Left forelimb (tissue), 1 donor: ENCODE measurements at regions not wholly inside any gene's neighbourhood (a gene's known extent, or its start where the extent isn't known, plus 50 kb on each side); places are given as distances from the start of the nearest gene placed in this dataset.
"Not testable (repeated sequence)": the region's sequence is repeated elsewhere in the genome, so short reads cannot be mapped to it uniquely, and the experiment has no call there.

Source experiments
- DNase-seq: peaks from one replicate; pipeline ENCODE4 v3.0.0-alpha.2; 2018; ENCODE audit warnings: low spot score

DNA sequence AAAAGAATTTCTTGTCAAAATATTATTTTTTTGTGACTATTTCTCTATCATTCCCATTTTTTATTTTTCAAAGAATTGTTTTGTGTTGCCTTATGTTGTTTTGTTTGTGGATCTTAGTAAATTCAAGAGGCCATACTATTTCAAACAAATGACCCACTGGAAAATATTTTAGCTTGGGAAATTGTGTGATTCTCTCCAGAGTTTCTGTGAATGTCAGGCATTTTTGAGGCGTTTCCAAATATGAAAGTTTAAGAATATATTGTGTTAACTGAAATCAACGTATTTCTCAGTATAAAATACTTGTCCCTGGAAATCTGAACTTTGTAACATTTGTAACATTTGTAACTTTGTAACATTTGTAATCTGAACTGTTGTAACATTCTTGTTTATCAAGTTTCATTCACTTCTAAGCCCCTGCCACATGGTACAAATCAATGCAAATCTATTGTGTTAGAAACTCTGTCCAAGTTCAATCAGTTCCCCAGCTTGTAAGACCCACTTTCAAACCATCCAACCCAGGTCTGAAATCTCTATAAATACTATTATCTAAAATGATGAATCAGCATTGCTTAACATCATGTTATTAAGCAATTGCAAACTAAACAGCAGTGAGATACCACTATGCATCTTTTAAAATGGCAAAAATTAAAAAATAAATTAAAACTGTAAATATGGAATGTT, 465.4 kb upstream of the GRID2 start:
- no peak for DNase-seq

DNA sequence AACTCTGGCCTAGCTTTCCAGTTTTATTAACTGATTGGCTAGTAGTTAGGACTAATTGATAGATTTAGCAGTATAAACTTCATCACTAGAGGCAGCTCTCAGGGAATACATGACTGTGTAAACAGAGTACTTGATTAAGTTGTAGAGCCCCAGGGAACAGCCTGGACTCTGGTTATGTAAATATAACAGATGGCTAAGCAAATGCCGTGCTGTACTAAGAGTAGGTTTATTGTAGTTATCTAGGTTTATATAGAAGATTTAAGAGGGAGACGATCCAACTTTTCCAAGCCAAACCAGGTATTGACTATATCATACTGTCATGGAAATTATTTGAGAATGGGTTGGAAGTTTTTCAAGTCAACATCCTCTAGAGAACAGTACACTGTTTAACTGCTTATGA, 463.4 kb upstream of the GRID2 start:
- no peak for DNase-seq

DNA sequence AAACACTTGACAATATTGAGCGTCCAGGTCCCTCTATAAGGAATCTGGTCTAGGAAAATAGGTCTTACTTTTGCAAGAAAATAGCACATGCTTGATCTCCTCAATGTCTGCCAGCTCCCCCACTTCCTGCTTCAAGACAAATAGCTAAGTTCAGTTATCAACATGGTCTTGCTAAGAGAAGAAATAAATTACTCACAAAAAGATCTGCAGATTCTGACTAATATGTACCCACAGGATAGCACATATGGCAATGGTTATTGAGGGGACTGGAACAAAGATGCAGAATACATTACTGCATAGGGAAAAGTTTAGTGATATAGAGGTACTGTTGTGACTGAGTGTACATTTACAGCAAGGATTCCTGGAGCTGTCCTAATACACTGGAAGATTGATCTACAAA, 457.5 kb upstream of the GRID2 start:
- DNase-seq = no peak

DNA sequence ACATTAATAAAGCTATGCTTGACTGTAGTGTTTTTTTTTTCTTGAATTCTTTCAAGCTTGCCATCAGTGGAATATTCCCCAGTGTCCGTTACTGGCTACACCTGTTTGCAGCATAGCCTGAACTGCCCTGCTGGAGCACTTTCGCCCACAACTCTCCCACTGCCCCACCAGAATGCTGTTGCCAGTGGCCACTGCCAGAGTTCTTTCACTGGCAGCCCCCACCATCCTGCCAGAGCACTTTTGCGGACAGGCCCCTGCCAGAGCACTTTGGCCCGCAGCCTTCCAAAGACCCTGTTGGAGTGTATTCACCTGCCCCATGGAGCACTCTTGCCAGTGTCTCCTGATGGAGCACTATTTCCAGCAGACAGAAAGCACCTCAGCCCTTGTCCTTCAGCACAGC, 452.3 kb upstream of the GRID2 start:
- no peak for DNase-seq

DNA sequence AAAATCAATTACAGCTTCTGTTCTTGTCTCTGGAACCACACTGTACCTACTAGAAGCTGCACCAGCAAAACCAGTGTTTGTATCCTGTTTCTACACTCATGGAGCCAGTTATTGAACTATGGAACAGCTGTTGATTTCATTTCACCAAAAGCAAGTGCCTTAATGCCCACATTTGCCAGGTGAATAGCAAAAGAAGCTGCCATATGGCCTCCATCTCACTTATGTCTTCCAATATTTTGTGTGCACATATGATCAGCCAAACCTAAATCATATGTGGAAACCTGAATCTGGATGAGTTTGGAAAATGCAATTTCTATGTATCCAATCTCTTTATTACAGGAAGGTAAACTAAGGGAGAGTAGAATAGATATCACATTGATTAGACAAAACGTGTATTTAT, 415.8 kb upstream of the GRID2 start:
- no peak for DNase-seq

DNA sequence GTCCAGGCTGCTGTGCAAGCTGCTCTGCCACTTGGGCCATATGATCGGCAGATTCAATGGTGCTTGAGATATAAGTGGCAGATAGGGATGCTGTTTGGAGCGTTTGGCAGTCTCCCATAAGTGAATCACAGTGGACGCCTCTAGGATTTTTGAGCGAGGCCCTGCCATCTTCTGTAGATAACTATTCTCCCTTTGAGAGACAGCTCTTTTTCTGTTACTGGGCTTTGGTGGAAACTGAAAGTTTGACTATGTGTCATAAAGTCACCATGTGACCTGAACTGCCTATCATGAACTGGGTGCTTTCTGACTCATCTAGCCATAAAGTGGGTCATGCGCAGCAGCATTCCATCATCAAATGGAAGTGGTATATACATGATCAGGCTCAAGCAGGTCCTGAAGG, 412.5 kb upstream of the GRID2 start:
- not testable (repeated sequence) for DNase-seq

DNA sequence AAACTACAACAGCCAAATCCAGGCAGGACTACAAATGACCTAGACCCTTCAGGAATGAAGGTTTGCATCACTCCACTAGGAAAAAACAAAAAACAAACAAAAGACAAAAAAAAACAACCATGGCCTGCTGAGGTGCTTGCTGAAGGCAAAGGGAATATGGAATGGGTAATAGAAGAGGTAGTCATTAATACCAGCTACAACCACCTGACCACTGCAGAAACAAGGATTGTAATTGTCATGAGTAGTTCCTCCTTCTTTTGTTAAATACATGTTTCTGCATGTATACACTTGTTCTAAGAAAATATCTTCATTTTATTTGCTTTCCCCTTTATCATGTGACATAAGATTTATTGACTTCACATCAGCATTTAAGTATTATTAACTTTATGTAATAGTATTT, 409.8 kb upstream of the GRID2 start:
- DNase-seq = no peak

DNA sequence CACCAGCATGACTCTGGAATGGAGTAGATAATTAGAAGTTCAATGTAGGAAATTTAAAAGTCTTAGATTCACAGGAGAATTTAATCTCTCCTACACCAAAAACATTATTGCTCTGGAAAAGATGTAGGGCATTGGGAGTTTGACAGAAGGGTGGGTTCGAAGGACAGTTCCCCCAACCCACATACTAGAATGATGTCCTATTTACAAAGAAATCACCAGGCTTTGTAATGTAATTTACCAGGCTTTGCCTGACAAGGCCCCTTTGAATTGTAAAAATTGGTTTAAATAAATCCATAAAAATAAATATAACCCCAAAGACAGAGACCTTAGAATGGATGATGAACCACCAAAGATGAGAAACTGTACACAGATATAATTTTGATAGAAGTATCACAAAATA, 399.2 kb upstream of the GRID2 start:
- no peak for DNase-seq

DNA sequence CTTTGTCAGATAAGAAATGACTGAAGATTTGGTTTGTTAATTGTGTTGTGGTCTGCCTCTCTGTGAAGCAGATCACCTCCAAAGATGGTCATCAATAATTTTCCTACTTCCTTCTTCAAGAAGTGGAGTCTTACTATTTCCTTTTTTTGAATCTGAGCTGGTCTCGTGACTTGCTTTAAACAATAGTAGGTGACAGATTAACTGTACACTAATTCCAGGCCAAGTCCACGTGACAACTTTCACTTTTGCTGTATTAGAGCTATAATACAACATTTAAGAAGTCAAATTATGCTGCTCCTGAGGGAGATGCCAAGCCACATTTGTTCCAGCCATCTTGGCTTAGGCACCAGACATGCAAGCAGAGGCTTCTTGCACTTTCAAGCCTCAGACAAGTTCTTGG, 393.8 kb upstream of the GRID2 start:
- no peak for DNase-seq

DNA sequence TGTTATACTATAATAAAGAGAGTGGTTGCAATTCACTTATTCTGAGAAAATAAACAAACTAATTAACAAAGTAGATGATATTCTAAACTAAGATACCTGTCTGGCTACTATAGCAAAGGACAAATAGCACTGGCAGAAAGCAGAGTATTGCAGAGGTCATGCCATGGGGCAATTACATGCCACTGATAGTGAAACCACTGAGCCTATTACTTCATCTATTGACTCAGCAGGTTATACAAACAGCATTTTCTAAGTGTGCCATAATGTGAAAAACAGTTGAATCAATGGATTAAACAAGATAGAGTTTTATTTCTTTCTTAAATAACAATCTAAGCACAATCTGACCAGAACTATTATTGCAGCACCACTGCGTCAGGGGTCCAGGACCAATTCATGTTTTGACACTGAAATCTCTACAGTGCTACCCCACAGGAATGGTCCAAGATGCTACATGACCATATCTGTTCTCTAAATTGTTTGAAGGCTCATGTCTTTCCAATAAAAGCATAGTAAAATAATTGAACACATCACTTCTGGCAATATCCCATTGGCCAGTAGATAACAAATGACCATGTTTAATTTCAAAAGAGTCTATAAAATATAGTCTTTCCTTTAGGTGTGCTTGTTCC, 389.5 kb upstream of the GRID2 start:
- DNase-seq = no peak

DNA sequence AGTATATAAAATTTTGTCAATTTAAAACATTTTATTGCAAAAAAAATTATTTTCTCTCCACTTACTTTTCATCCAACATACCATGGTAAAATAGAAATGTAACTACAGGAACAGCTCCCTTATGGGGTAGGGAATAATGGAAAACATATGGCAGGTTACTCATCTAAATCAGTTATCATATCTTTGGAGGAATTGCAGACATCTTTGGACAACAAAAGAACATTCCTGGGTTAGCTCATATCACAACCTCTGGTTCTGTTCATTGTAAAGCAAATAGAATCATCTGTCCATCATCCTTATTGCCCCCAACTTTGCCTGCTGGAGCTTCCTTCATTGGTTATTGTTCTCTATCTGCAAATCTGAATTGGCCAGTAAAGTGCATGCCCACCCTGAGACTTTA, 387.5 kb upstream of the GRID2 start:
- no peak for DNase-seq

DNA sequence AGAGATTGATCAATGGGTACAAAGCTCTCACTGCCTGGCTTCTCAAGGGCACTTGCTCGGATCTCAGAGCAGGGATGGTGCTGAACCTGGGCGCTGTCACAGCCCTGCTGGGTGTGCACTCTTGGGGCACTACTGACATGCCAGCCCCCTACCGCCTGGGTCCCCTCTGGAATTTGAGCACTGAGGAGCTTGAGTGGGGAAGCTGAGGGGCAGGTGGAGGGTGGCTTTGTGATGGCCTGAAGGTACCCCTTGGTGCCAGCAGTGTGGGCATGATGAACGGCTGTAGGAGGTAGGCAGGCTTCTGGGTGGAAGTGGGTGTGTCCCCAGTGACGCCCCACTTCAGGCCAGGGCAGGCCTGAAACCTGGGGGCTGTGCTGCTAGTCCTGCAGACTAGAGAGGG, 379.1 kb upstream of the GRID2 start:
- DNase-seq = no peak

DNA sequence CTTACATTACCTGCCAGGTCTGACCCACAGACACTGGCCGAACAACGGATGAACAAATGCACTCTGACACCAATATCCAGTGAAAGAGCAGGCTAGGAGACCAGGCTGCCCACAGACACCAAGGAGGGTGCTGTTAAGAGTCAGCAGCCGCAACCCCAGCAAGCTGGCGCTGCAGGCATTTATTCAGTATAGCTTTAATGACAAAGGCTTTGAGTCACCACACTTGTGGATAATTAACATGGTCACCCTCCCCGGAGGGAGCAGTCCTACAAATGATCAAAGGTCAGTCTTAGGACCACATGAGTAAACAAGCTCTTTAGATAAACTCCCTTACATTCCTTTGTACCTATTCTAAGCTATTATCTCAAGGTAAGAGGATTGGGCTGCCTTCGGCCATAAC, 368.5 kb upstream of the GRID2 start:
- no peak for DNase-seq

DNA sequence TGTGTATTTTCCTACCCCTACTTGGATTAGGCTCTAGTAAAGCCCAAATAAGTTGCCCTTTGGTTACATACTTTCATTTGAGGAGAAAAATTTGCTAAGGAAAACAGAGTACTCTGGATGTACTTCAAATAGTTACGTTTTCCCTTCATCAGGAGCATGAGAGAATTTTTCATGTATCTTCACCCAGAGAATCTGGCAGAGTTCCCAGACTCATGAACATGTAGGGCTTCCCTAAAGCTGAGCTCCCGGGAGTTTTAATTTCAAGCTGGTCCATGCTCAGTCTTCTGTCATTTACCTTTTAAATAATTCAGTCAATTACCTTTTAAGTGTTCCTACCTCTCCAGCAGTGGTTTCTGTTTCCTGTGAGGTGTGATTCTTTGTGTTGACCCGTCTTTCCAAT, 367.5 kb upstream of the GRID2 start:
- DNase-seq = no peak

DNA sequence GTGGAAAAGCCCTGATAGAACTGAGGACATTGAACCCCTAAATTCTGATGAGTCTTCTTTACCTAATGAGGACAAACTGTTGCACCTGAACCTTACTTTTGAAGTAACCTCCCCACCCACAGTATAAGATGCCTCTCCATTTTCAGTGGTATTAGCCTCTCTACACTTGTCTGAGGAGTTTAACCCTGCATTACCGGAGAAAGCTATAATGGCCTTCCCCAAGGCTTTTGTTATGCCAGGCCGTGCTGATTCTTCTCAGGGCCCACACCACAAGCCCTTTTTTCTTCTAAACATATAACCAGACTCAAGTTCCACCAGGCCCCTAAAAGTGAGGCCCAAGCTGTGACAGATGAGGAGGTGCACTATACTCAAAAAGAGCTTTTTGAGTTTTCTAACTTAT, 345.8 kb upstream of the GRID2 start:
- DNase-seq = no peak

DNA sequence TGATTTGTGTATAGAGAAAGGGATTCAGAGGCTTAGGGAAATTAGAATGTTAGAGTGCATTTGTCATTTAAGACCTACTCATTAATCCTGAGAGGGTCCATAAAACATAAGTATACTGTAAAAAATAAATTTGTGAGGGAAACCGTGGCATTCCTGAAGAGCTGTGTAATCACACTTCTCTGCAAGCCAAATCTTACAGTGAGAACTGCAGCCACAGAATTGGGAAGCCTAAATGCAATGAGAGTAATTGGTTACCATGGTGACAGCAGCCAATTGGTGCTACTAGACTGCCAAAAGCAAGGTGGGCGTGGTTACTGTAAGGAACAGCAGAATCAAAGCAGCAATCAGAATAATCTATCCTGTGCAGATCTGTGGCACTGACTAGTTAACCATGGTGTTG, 345.2 kb upstream of the GRID2 start:
- DNase-seq = no peak

DNA sequence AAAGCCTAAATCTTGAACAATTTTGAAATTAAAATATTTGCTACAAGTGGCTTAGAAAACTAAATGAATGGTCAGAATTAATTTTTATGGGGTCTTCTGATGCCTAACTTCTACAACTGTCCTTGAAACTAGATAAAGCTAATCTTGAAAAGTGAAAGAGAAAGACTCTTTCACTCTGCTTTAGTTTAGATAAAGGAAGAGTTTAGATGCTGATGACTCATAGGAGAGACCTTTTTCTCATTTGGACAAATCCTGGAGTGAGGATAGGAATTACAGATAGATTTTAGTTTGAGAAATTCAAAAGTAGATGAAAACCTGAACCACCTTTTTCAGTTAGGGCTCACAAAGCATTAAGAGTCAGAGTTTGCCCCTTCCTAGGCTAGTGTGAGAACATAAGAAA, 342.3 kb upstream of the GRID2 start:
- DNase-seq = no peak

DNA sequence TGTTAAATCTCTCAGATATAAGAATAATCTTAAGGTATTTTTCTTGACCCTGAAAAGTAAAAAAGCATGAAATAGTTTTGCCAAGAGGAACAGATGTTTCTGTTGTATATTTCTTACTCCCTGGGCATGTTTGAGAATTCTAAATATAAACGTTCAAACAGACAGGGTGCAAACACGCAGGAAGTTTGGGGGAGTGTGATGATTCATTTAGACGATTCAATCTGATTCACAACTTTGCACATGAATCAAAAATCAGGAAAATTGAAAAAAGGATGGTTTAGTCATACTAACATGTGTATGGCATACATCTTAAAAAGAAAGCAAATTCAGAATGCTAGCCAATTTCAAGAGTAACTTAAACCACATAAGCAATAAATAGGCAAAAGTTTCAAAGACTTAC, 340.3 kb upstream of the GRID2 start:
- no peak for DNase-seq

DNA sequence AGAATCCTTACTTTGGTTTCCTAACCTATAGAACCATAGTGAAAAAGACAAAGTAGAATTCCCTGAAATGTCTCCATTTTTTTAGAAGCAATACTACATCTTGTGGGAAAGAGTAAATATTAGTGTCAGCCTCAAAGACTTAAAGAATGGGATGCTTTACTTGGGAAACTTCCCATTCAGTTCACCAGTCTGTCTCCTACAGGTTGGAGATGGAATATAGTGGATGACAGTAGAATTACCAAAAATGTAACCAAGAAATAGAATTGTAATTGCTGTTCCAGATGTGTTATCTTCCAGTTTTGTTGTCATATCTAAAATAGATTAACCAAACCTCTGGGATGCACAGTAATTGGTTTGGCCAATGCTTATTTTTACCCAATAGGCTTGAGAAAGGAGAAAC, 338.6 kb upstream of the GRID2 start:
- DNase-seq = no peak

DNA sequence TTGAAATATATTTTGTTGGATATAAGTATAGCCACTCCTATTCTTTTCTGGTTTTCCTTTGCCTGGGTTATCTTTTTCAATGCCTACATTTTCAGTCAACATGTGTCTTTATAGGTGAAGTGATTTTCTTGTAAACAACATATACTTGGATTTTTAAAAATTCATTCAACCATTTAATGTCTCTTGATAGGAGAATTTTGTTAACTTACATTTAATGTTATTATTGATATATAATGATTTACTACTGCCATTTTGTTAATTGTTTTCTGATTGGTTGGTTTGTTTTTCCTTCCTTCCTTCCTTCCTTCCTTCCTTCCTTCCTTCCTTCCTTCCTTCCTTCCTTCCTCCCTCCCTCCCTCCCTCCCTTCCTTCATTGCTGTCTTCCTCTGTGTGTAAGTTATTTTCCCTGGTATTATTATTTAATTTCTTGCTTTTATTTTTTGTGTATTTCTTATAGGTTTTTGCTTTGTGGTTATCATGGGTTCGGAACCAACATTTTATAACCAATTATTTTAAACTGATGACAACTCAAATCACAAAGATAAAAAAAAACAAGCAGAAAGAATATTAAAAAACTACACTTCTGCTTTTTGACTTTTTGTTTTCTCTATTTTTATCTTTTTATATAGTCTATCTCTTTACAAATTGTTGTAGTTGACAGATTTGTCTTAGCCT, 330.1 kb upstream of the GRID2 start:
- DNase-seq = no peak

DNA sequence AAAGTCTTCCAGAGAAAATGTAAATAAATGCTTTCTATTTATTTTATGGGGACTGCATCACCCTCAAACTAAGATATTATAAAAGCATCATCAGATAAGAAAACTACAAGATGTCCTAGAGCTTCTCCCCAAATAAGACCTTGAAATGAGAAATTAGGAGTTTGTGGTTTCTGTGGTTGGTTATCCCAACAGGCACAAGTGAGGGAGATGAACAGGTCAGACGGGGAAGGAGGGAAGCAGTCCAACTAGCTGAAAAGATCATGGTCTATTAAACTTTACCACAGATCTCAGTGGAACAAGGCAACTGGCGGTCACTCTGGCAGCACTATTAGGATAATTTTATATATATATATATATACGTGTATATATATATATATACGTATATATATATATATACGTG, 319.3 kb upstream of the GRID2 start:
- no peak for DNase-seq

DNA sequence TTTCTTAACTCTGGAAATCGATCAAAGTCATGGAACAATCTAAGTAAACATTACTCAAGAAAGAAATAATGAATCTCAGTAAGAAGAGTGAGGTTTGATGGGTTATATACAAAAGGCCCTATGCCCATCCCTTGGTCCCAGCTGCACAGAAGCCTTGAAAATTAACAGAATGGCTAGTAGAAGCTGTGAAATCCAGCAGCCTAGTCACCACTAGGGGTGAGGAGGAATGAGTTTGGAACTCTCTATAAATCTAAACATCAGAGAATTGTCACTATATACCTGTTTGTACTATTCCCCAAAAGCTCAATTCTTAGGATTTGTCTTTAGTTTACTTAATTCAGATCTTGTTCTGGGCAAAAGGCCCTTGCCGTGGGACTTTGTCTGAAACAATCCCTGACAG, 313.9 kb upstream of the GRID2 start:
- no peak for DNase-seq

DNA sequence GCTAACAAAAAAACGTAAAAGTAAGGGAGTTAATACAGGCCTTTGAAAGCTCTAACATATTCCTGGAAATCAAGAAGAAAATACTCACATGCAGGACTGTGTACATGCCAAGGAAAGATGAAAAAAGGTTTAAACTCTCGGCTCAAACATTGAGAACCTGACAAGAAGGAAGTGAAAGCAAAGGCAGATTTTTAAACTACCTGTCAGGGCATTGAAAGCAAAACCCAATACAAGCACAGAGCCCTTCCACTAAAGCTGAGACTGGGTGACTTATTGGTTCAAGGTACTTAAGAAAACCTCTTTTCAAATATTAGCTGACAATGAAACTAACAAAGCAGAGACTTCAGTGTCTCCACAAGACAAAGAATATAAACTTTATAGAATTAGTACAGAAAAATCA, 313.0 kb upstream of the GRID2 start:
- no peak for DNase-seq

DNA sequence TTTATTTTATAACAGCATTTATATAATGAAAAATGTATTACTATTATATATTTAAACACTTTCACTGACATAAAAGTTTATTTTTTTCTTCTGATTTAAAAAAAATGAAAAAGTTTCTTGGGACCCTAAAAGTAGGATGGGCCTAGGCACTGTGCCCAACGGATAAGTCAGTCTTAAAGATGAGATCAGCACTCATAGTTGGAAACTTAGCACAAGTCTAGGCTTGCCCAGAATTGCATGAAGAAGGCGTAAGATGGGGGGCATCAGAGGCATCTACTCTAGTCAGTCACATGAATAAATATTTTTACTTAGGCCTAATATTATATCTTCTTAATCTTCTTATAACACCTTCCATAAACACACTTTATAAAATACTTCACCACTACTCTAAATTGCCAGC, 306.7 kb upstream of the GRID2 start:
- no peak for DNase-seq
